ENCODE measurements at regions not wholly inside any gene's neighbourhood (a gene's known extent, or its start where the extent isn't known, plus 50 kb on each side); places are given as distances from the start of the nearest gene placed in this dataset.

DNA sequence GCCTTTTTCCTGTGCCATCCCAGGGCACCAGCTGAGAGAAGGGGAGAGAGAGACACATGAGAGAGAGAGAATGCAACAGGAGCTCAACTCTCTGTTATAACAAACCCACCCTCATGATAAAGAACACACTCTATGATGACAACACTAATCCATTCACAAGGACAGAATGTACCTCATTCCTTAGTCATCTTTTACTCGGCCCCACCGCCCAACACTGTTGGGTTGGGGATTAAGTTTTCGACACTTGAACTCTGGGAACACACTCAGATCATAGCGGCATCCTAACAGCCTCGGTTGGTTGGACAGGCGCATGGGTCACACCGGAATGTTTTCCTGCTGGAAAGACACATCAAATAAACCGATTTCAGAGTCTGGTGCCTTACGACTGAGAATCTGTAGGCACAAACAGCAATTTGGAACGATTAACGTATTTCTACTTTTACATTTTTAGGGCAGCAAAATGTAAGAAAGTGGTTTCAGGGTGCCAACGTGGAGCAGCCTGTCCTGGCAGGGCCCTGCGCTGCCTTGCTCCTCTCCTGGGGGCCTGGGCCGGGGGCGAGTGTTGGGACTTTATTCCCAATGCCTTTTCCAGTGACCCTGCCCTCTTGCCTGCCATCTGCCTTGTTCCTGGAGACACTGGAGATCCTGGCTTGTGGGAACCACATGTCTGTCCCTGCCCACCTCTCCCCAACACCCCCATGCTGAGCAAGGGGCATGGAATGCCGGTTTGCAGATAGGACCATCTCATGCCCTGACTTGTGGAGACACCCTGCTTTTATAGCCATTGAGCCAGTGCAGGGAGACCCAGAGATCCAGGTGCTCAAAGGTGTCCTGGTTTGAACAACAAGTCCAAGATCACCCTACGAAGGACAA, 287.0 kb downstream of the TCERG1L start:
- TF ChIP-seq, protein P1, sequence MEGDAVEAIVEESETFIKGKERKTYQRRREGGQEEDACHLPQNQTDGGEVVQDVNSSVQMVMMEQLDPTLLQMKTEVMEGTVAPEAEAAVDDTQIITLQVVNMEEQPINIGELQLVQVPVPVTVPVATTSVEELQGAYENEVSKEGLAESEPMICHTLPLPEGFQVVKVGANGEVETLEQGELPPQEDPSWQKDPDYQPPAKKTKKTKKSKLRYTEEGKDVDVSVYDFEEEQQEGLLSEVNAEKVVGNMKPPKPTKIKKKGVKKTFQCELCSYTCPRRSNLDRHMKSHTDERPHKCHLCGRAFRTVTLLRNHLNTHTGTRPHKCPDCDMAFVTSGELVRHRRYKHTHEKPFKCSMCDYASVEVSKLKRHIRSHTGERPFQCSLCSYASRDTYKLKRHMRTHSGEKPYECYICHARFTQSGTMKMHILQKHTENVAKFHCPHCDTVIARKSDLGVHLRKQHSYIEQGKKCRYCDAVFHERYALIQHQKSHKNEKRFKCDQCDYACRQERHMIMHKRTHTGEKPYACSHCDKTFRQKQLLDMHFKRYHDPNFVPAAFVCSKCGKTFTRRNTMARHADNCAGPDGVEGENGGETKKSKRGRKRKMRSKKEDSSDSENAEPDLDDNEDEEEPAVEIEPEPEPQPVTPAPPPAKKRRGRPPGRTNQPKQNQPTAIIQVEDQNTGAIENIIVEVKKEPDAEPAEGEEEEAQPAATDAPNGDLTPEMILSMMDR (conservative IDR thresholded peaks at IDR 0.05 in 1 of 2, IDR thresholded peaks at IDR 0.05 in 1 of 2; ENCODE audit: extremely low read depth in 1 of 2, insufficient read depth in 1 of 2, low read depth in 1 of 2, low read length in 2 of 2): no peak
- TF ChIP-seq EZH2 (IDR thresholded peaks at IDR 0.05; ENCODE audit: borderline replicate concordance, low read length): no peak
